HEK293T (cell line): ENCODE measurements at regions not wholly inside any gene's neighbourhood (a gene's known extent, or its start where the extent isn't known, plus 50 kb on each side); places are given as distances from the start of the nearest gene placed in this dataset.

Experiments
- BHLHE40 ChIP-seq: fragments of 450-650 bp; IDR thresholded peaks from 2 replicates; pipeline ENCODE4 v1.6.1; 2016; ENCODE audit warnings: mild to moderate bottlenecking, moderate library complexity, borderline replicate concordance
- CTBP1 ChIP-seq: fragments of 450-650 bp; IDR thresholded peaks from 2 replicates; pipeline ENCODE4 v1.6.1; 2016; ENCODE audit warnings: borderline replicate concordance
- FOXA1 ChIP-seq: fragments of 450-650 bp; IDR thresholded peaks from 2 replicates; pipeline ENCODE4 v1.6.1; 2016; ENCODE audit warnings: mild to moderate bottlenecking
- SP1 ChIP-seq: fragments of 450-650 bp; IDR thresholded peaks from 2 replicates; pipeline ENCODE4 v1.6.1; 2017
- SUZ12 ChIP-seq: fragments of 450-650 bp; IDR thresholded peaks from 2 replicates; pipeline ENCODE4 v1.6.1; 2016; ENCODE audit warnings: mild to moderate bottlenecking
- ZNF384 ChIP-seq: fragments of 450-650 bp; IDR thresholded peaks from 2 replicates; pipeline ENCODE4 v1.6.1; 2016

- TF ChIP-seq SUZ12 (no peak), SP1 (no peak), BHLHE40 (no peak), ZNF384 (no peak), FOXA1 (no peak), CTBP1 (no peak)
Observed at GRCh38 chr10:111967116-111967515, 216.4 kb downstream of the GPAM start.
